SU-DHL-6 (cell line): ENCODE measurements at regions not wholly inside any gene's neighbourhood (a gene's known extent, or its start where the extent isn't known, plus 50 kb on each side); places are given as distances from the start of the nearest gene placed in this dataset.

Source experiments
- H2AFZ ChIP-seq: fragments of 200-600 bp; sonication (generic); 2 replicates; pipeline ENCODE4 v1.6.1; 2014; ENCODE audit warnings: low read depth, mild to moderate bottlenecking, moderate library complexity, mixed read lengths, antibody characterized with exemption, low read length; ENCODE audit not compliant: severe bottlenecking
- H3F3A ChIP-seq: fragments of 200-600 bp; shearing (Covaris generic); 2 replicates; pipeline ENCODE4 v1.6.0; 2016; ENCODE audit warnings: antibody characterized with exemption, mild to moderate bottlenecking; ENCODE audit not compliant: insufficient read depth
- H3K27ac ChIP-seq: fragments of 200-600 bp; sonication (generic); 2 replicates; pipeline ENCODE4 v1.5.1; 2016; ENCODE audit warnings: low read depth, mild to moderate bottlenecking, low read length, moderate library complexity, mixed read lengths
- H3K27me3 ChIP-seq: fragments of 200-600 bp; sonication (generic), shearing (Covaris generic); 2 replicates; pipeline ENCODE4 v1.6.0; 2014; ENCODE audit warnings: mild to moderate bottlenecking, low read length
- H3K36me3 ChIP-seq: fragments of 200-600 bp; sonication (generic); 2 replicates; pipeline ENCODE4 v1.6.1; 2014; ENCODE audit warnings: mild to moderate bottlenecking, low read length, mixed read lengths
- H3K4me2 ChIP-seq: fragments of 300-600, 200-600 bp; shearing (Covaris generic), sonication (generic); 2 replicates; pipeline ENCODE4 v1.6.0; 2014; ENCODE audit warnings: low read length, low read depth, mild to moderate bottlenecking; ENCODE audit not compliant: poor library complexity, severe bottlenecking
- H3K4me3 ChIP-seq: fragments of 200-600 bp; sonication (generic); 2 replicates; pipeline ENCODE4 v1.5.1; 2014; ENCODE audit warnings: antibody characterized with exemption, low read length, mild to moderate bottlenecking, mixed read lengths; ENCODE audit not compliant: insufficient read depth, poor library complexity, severe bottlenecking
- H3K79me2 ChIP-seq: fragments of 200-600 bp; sonication (generic); 2 replicates; pipeline ENCODE4 v1.6.1; 2014; ENCODE audit warnings: mild to moderate bottlenecking, low read length, moderate library complexity; ENCODE audit not compliant: insufficient read depth
- H3K9ac ChIP-seq: fragments of 200-600 bp; sonication (generic); 2 replicates; pipeline ENCODE4 v1.7.0; 2014; ENCODE audit warnings: mild to moderate bottlenecking, low read length
- H3K9me2 ChIP-seq: fragments of 200-600 bp; sonication (generic); replicated peaks from 2 replicates; pipeline ENCODE4 v1.6.1; 2014; ENCODE audit warnings: low read length; ENCODE audit not compliant: insufficient read depth
- H3K9me3 ChIP-seq: fragments of 200-600 bp; sonication (generic); 2 replicates; pipeline ENCODE4 v1.6.1; 2014; ENCODE audit warnings: low read length, mixed read lengths; ENCODE audit not compliant: insufficient read depth
- H4K20me1 ChIP-seq: fragments of 200-600 bp; sonication (generic); 2 replicates; pipeline ENCODE4 v1.6.1; 2014; ENCODE audit warnings: low read depth, mild to moderate bottlenecking, antibody characterized with exemption, low read length, moderate library complexity, mixed read lengths
- CTCF ChIP-seq: fragments of 200-600 bp; sonication (generic); IDR thresholded peaks from one replicate; pipeline ENCODE4 v1.5.1; 2017; ENCODE audit warnings: antibody characterized with exemption, mild to moderate bottlenecking, low read length, moderate library complexity; ENCODE audit not compliant: insufficient read depth, poor library complexity, severe bottlenecking
- EZH2phosphoT487 ChIP-seq: fragments of 200-600 bp; sonication (generic), shearing (Covaris generic); conservative IDR thresholded peaks from 2 replicates; pipeline ENCODE4 v1.6.1; 2018; ENCODE audit warnings: mild to moderate bottlenecking, antibody characterized with exemption, low read length, moderate library complexity, mixed read lengths

- Histone ChIP-seq H3K36me3 (no peaks in the 10 kb centered on the region), H3K79me2 (no peaks in the 10 kb centered on the region), H3K9me2 (no peaks in the 10 kb centered on the region), H3K4me3 (no peak overlapping the region), H3K9ac (no peak overlapping the region), H3K27ac (no peak overlapping the region), H4K20me1 (no peaks in the 10 kb centered on the region), H3K27me3 (no peaks in the 10 kb centered on the region), H3F3A (no peaks in the 10 kb centered on the region), H3K4me2 (no peak overlapping the region), H3K9me3 (no peaks in the 10 kb centered on the region), H2AFZ (no peak overlapping the region)
- TF ChIP-seq CTCF (no peak), EZH2phosphoT487 (no peak)
Observed at GRCh38 chr14:36402867-36403266, 82.4 kb upstream of the MBIP start.

DNA sequence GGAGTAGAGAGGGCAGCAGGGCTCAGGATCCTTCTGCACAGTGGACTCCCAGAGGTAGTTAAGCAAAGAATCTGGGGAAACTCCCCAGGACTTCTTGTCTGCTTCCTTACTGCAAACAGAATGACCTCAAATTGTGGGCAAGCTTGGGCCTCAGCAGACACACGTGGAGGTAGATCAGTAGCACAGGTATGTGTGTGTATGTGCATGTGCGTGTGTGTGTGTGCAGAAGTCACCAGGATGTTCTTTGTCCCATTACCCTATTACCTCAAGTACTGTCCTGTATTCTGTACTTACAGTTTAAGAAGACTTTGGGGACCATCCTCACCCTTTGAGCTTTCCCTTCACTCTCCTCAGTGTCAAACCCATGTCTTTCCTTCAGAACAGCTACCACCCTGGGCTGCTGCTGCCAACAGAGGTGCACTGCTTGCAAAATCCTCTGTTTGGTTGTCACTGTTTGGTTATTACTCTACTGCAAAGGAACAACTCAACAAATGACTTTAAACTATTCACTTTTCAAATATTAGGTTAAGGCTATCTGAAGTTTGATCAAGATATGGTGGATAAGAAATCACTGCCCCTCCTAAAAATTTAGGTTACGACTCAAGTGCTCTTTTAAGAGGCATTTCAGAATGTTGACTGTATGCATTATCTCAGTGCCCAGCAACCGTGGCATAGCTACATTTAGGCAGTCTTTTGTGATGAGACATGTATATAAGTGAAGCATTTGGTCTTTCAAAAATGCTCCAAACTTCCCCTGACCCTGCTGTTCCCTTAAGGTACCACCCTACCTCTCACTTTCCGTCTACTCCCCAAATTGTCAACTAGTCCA lies 78.2 kb upstream of the MBIP start:
- TF ChIP-seq CTCF (no peak), EZH2phosphoT487 (no peak)
- Histone ChIP-seq H3K27ac (no peak overlapping the region), H3K9me3 (no peaks in the 10 kb centered on the region), H4K20me1 (no peaks in the 10 kb centered on the region), H3K9ac (no peak overlapping the region), H3K4me2 (no peak overlapping the region), H3K4me3 (no peak overlapping the region), H3K36me3 (no peaks in the 10 kb centered on the region), H3K79me2 (no peaks in the 10 kb centered on the region), H2AFZ (no peak overlapping the region), H3K27me3 (no peaks in the 10 kb centered on the region), H3F3A (no peaks in the 10 kb centered on the region), H3K9me2 (no peaks in the 10 kb centered on the region)

GRCh38 chr14:36397357-36397756 lies 76.9 kb upstream of the MBIP start:
- Histone ChIP-seq H2AFZ (no peak overlapping the region), H3K27me3 (no peaks in the 10 kb centered on the region), H3K9me2 (no peaks in the 10 kb centered on the region), H3K79me2 (no peaks in the 10 kb centered on the region), H3K4me2 (no peak overlapping the region), H3K27ac (no peak overlapping the region), H3K9ac (no peak overlapping the region), H3K9me3 (no peaks in the 10 kb centered on the region), H3F3A (no peaks in the 10 kb centered on the region), H3K4me3 (no peak overlapping the region), H4K20me1 (no peaks in the 10 kb centered on the region), H3K36me3 (no peaks in the 10 kb centered on the region)
- TF ChIP-seq EZH2phosphoT487 (no peak), CTCF (no peak)
